ENCODE measurements at regions not wholly inside any gene's neighbourhood (a gene's known extent, or its start where the extent isn't known, plus 50 kb on each side); places are given as distances from the start of the nearest gene placed in this dataset.
"Not testable (repeated sequence)": the region's sequence is repeated elsewhere in the genome, so short reads cannot be mapped to it uniquely, and the experiment has no call there.

DNA sequence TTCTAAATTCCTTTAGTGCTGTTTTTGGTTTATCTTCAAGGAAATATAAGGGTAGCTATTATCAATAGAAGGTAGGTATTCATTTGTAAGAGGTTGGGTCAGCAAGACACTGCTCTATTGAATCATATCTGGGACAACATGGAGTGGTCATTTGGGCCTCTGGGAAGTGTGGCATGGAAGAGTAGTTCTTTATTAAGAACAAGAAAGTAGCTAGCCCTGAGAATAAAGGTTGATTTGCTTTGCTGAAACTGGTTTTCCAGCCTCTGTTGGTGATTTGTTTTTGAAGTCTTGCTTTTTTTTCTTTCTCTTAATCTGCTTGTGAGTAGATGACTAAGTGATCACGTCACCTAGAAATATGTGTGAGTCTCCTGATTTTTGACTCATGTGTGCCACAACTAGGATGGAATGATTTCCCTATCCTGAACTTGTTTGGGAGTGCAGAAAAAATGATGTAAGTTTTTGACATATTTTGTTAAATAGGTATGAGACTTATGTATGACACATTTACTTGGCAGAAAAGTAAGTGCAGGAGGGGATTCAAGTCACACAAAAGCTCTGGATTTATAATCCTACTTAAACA, 381.8 kb downstream of the CENPW start:
- CTCF ChIA-PET = interaction anchor here (0.6 kb wide), 2 partner anchors 24 to 123 kb away, joined by 3 read pairs; no protein-coding TSS in a partner anchor
- no TSS peak for BruUV-seq (replicated peaks)
- peak; percentile 31 for DNase-seq (ENCODE audit: unreplicated experiment)
- Mint-ChIP-seq H3K4me1 (ENCODE audit: insufficient read depth, unreplicated experiment) (peaks cover 13% of the 10 kb centered on the region), H3K9me3 (ENCODE audit: unreplicated experiment) (no peaks in the 10 kb centered on the region), H3K27ac (ENCODE audit: low read depth, unreplicated experiment) (peak overlapping the region; percentile 66), H3K4me3 (ENCODE audit: unreplicated experiment) (no peak overlapping the region), H3K36me3 (ENCODE audit: insufficient read depth, unreplicated experiment) (no peaks in the 10 kb centered on the region), H3K27me3 (ENCODE audit: insufficient read depth, unreplicated experiment) (no peaks in the 10 kb centered on the region)
- no peak for TF ChIP-seq CTCF (IDR thresholded peaks at IDR 0.05; ENCODE audit: unreplicated experiment)
- POLR2A ChIA-PET = interaction anchor here (0.6 kb wide), 1 partner anchor 564 kb away, joined by 3 read pairs; no protein-coding TSS in a partner anchor
- intact Hi-C loops (cut with micrococcal nuclease) = no loop called here

DNA sequence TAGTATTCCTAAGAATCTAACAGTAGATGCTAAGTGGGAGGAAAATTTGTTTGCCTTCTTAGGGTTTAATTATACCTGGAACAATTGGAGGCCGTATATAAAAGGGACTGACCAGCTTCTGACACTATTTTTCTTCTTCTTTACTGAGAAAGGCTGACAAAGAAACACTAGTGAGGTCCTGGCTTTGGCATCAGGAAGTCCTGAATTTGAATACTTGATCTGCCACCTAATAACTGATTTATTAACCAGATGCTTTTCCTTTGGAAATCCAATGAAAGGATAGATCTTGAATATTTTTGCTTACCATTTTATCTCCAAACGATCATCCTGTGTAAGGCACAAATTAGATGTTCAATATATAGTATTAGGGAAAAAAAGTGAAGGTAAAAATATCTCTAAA, 382.5 kb downstream of the CENPW start:
- TF ChIP-seq CTCF (IDR thresholded peaks at IDR 0.05; ENCODE audit: unreplicated experiment) = no peak
- peaks cover 7% of the 10 kb centered on the region for H3K4me1 Mint-ChIP-seq (ENCODE audit: insufficient read depth, unreplicated experiment)
- TSS peak; percentile 97 for BruUV-seq (replicated peaks)
- H3K36me3 Mint-ChIP-seq (ENCODE audit: insufficient read depth, unreplicated experiment) = no peaks in the 10 kb centered on the region
- intact Hi-C loops (cut with micrococcal nuclease) = no loop called here
- peaks cover 4% of the 10 kb centered on the region for H3K9me3 Mint-ChIP-seq (ENCODE audit: unreplicated experiment)
- CTCF ChIA-PET = no interaction called here
- H3K27ac Mint-ChIP-seq (ENCODE audit: low read depth, unreplicated experiment) = peak overlapping the region; percentile 66
- POLR2A ChIA-PET = no interaction called here
- DNase-seq (ENCODE audit: unreplicated experiment) = no peak
- no peaks in the 10 kb centered on the region for H3K27me3 Mint-ChIP-seq (ENCODE audit: insufficient read depth, unreplicated experiment)
- no peak overlapping the region for H3K4me3 Mint-ChIP-seq (ENCODE audit: unreplicated experiment)

- intact Hi-C loops (cut with micrococcal nuclease) = no loop called here
- Mint-ChIP-seq H3K4me3 (ENCODE audit: unreplicated experiment) (no peak overlapping the region), H3K27me3 (ENCODE audit: insufficient read depth, unreplicated experiment) (no peaks in the 10 kb centered on the region), H3K27ac (ENCODE audit: low read depth, unreplicated experiment) (no peak overlapping the region), H3K9me3 (ENCODE audit: unreplicated experiment) (peaks cover 7% of the 10 kb centered on the region), H3K4me1 (ENCODE audit: insufficient read depth, unreplicated experiment) (peaks cover 7% of the 10 kb centered on the region), H3K36me3 (ENCODE audit: insufficient read depth, unreplicated experiment) (no peaks in the 10 kb centered on the region)
- POLR2A ChIA-PET = no interaction called here
- no peak for DNase-seq (ENCODE audit: unreplicated experiment)
- no peak for TF ChIP-seq CTCF (IDR thresholded peaks at IDR 0.05; ENCODE audit: unreplicated experiment)
- no TSS peak for BruUV-seq (replicated peaks)
- CTCF ChIA-PET = no interaction called here
Observed at GRCh38 chr6:126723541-126724170, 383.7 kb downstream of the CENPW start.

GRCh38 chr6:126724821-126725220, 384.9 kb downstream of the CENPW start:
- intact Hi-C loops (cut with micrococcal nuclease) = no loop called here
- POLR2A ChIA-PET = no interaction called here

GRCh38 chr6:126726454-126726853, 386.5 kb downstream of the CENPW start:
- DNase-seq (ENCODE audit: unreplicated experiment); H3K36me3 Mint-ChIP-seq (ENCODE audit: insufficient read depth, unreplicated experiment); H3K9me3 Mint-ChIP-seq (ENCODE audit: unreplicated experiment); intact Hi-C loops (cut with micrococcal nuclease); H3K4me3 Mint-ChIP-seq (ENCODE audit: unreplicated experiment); H3K27me3 Mint-ChIP-seq (ENCODE audit: insufficient read depth, unreplicated experiment); H3K4me1 Mint-ChIP-seq (ENCODE audit: insufficient read depth, unreplicated experiment); BruUV-seq (replicated peaks); CTCF ChIA-PET; POLR2A ChIA-PET; H3K27ac Mint-ChIP-seq (ENCODE audit: low read depth, unreplicated experiment): not testable (repeated sequence)

More at GRCh38 chr6:126724821-126725220, 384.9 kb downstream of the CENPW start:
- Mint-ChIP-seq H3K27ac (ENCODE audit: low read depth, unreplicated experiment) (no peak overlapping the region), H3K4me3 (ENCODE audit: unreplicated experiment) (no peak overlapping the region), H3K27me3 (ENCODE audit: insufficient read depth, unreplicated experiment) (no peaks in the 10 kb centered on the region), H3K4me1 (ENCODE audit: insufficient read depth, unreplicated experiment) (peaks cover 7% of the 10 kb centered on the region), H3K36me3 (ENCODE audit: insufficient read depth, unreplicated experiment) (no peaks in the 10 kb centered on the region), H3K9me3 (ENCODE audit: unreplicated experiment) (peaks cover 7% of the 10 kb centered on the region)
- CTCF ChIA-PET = no interaction called here
- no peak for DNase-seq (ENCODE audit: unreplicated experiment)
- BruUV-seq (replicated peaks) = no TSS peak
- no peak for TF ChIP-seq CTCF (IDR thresholded peaks at IDR 0.05; ENCODE audit: unreplicated experiment)

Data from MCF 10A (cell line).